NCI-H345 treated with DMSO at 0.1 percent for 48 hours (cell line): ENCODE measurements at regions not wholly inside any gene's neighbourhood (a gene's known extent, or its start where the extent isn't known, plus 50 kb on each side); places are given as distances from the start of the nearest gene placed in this dataset.

ENCODE experiments used
- DNase-seq: peaks from one replicate; lab custom pipeline; 2025; ENCODE audit not compliant: unreplicated experiment; lab: John Stamatoyannopoulos, UW

GRCh38 chr3:31370380-31370666, 162.4 kb upstream of the STT3B start:
- no peak for DNase-seq

- no peak for DNase-seq
Observed at GRCh38 chr3:31370681-31371080, 162.0 kb upstream of the STT3B start.

GRCh38 chr3:31371484-31372177, 161.1 kb upstream of the STT3B start:
- DNase-seq = no peak

- no peak for DNase-seq
Observed at GRCh38 chr3:31373681-31374080, 159.0 kb upstream of the STT3B start.

GRCh38 chr3:31377045-31377642, 155.6 kb upstream of the STT3B start:
- no peak for DNase-seq

- no peak for DNase-seq
Observed at GRCh38 chr3:31378231-31378630, 154.5 kb upstream of the STT3B start.

- no peak for DNase-seq
Observed at GRCh38 chr3:31379598-31379997, 153.1 kb upstream of the STT3B start.

GRCh38 chr3:31382856-31383255, 149.9 kb upstream of the STT3B start:
- no peak for DNase-seq

GRCh38 chr3:31384117-31384516, 148.6 kb upstream of the STT3B start:
- no peak for DNase-seq

- no peak for DNase-seq
Observed at GRCh38 chr3:31389939-31390338, 142.8 kb upstream of the STT3B start.

- DNase-seq = no peak
Observed at GRCh38 chr3:31390466-31390865, 142.3 kb upstream of the STT3B start.

- DNase-seq = no peak
Observed at GRCh38 chr3:31391150-31391549, 141.6 kb upstream of the STT3B start.

GRCh38 chr3:31392568-31392967, 140.2 kb upstream of the STT3B start:
- DNase-seq = no peak

GRCh38 chr3:31399271-31399670, 133.5 kb upstream of the STT3B start:
- DNase-seq = no peak

GRCh38 chr3:31402117-31402516, 130.6 kb upstream of the STT3B start:
- no peak for DNase-seq

GRCh38 chr3:31403197-31403596, 129.5 kb upstream of the STT3B start:
- no peak for DNase-seq

- DNase-seq = no peak
Observed at GRCh38 chr3:31404871-31405270, 127.9 kb upstream of the STT3B start.

- no peak for DNase-seq
Observed at GRCh38 chr3:31405515-31405914, 127.2 kb upstream of the STT3B start.

- DNase-seq = no peak
Observed at GRCh38 chr3:31406896-31407295, 125.8 kb upstream of the STT3B start.

- no peak for DNase-seq
Observed at GRCh38 chr3:31407665-31408064, 125.1 kb upstream of the STT3B start.

GRCh38 chr3:31408720-31409119, 124.0 kb upstream of the STT3B start:
- no peak for DNase-seq

- DNase-seq = no peak
Observed at GRCh38 chr3:31409389-31409788, 123.3 kb upstream of the STT3B start.

- no peak for DNase-seq
Observed at GRCh38 chr3:31409866-31410265, 122.9 kb upstream of the STT3B start.
